HCT116 (cell line): ENCODE measurements at regions not wholly inside any gene's neighbourhood (a gene's known extent, or its start where the extent isn't known, plus 50 kb on each side); places are given as distances from the start of the nearest gene placed in this dataset.

ENCODE experiments used
- ATAC-seq: fragments of 200-7000 bp; cut with Tn5 transposase; 2 replicates; pipeline ENCODE4 v1.9.1; 2020; ENCODE audit warnings: mild to moderate bottlenecking, moderate library complexity
- BruUV-seq: library from RNA; stranded (reverse); fragments of 400-500 nt; replicated peaks from 2 replicates; lab custom pipeline; 2021; lab: Mats Ljungman, UMichigan
- CTCF ChIA-PET: fragments of 300-600 bp; sonication (Branson Sonifier 250); formaldehyde crosslinking; loops from one replicate; lab custom pipeline; 2021; ENCODE audit warnings: antibody characterized with exemption; lab: Charles Lee
- POLR2A ChIA-PET: fragments of 300-600, 350-600 bp; sonication (Branson Sonifier 250); formaldehyde crosslinking; loops from one replicate; lab custom pipeline; 2021; ENCODE audit warnings: antibody characterized with exemption; lab: Charles Lee
- RAD21 ChIA-PET, 2 experiments: fragments of 300-600 bp; sonication (Branson Sonifier 250); formaldehyde crosslinking; loops; one replicate each; lab custom pipeline; 2023; ENCODE audit warnings: low total read pairs in 2 of 2; ENCODE audit not compliant: uncharacterized antibody in 2 of 2, unreplicated experiment in 2 of 2, low non-redundant PET in 1 of 2; lab: Charles Lee
- DNase-seq: peaks from one replicate; pipeline ENCODE4 v3.0.0-alpha.2; 2010; ENCODE audit warnings: low read depth, low spot score
- H2AFZ ChIP-seq: fragments of 200-600 bp; shearing (Covaris generic), sonication (generic); 2 replicates; pipeline ENCODE4 v1.6.1; 2017; ENCODE audit warnings: low read depth, mixed run types, mixed read lengths, antibody characterized with exemption, low read length; ENCODE audit not compliant: poor library complexity, severe bottlenecking
- H3K27ac ChIP-seq: 2 replicates; pipeline ENCODE4 v1.5.1; 2012; ENCODE audit warnings: low read depth, low read length
- H3K27me3 ChIP-seq: fragments of 200-600 bp; sonication (generic); 2 replicates; pipeline ENCODE4 v1.6.1; 2016; ENCODE audit warnings: mixed run types, low read length, mixed read lengths; ENCODE audit not compliant: insufficient read depth
- H3K36me3 ChIP-seq, 2 experiments: fragments of 200-500 bp in 1 of 2; fragments of 200-600 bp in 1 of 2; sonication (Bioruptor generic) in 1 of 2; sonication (generic) in 1 of 2; 2 replicates each; pipeline versions ENCODE4 v1.5.1 to v1.6.1; 2014 to 2016; ENCODE audit warnings: low read length in 2 of 2, inconsistent platforms in 1 of 2, mixed read lengths in 1 of 2, mixed run types in 1 of 2; ENCODE audit not compliant: insufficient read depth in 2 of 2, control insufficient read depth in 1 of 2
- H3K4me1 ChIP-seq, 2 experiments: fragments of 200-600 bp in 1 of 2; sonication (generic) in 1 of 2; 2 replicates each; pipeline versions ENCODE4 v1.5.1 to v1.6.1; 2012 to 2017; ENCODE audit warnings: low read length in 2 of 2, inconsistent platforms in 1 of 2, mild to moderate bottlenecking in 1 of 2, mixed read lengths in 1 of 2, mixed run types in 1 of 2, moderate library complexity in 1 of 2; ENCODE audit not compliant: insufficient read depth in 2 of 2, control insufficient read depth in 1 of 2
- H3K4me2 ChIP-seq: fragments of 200-600 bp; sonication (generic); 2 replicates; pipeline ENCODE4 v1.6.1; 2017; ENCODE audit warnings: mixed run types, low read length, mixed read lengths
- H3K4me3 ChIP-seq, 2 experiments: fragments of 200-600 bp in 1 of 2; sonication (generic) in 1 of 2; replicated peaks in 1 of 2; 2 replicates each; pipeline ENCODE4 v1.5.1; 2011 to 2016; ENCODE audit warnings: low read length in 2 of 2, control low read depth in 1 of 2, low read depth in 1 of 2, mild to moderate bottlenecking in 1 of 2, mixed read lengths in 1 of 2, mixed run types in 1 of 2
- H3K79me2 ChIP-seq: fragments of 200-600 bp; sonication (generic); 2 replicates; pipeline ENCODE4 v1.6.1; 2017; ENCODE audit warnings: mild to moderate bottlenecking, mixed run types, low read length, moderate library complexity, mixed read lengths; ENCODE audit not compliant: insufficient read depth
- H3K9ac ChIP-seq: fragments of 200-600 bp; sonication (generic); 2 replicates; pipeline ENCODE4 v1.6.1; 2016; ENCODE audit warnings: low read length, mixed read lengths
- H3K9me2 ChIP-seq: fragments of 200-600 bp; sonication (generic), shearing (Covaris generic); 2 replicates; pipeline ENCODE4 v1.6.1; 2017; ENCODE audit warnings: mixed run types, mild to moderate bottlenecking, moderate library complexity; ENCODE audit not compliant: insufficient read depth
- H3K9me3 ChIP-seq, 2 experiments: fragments of 200-500 bp in 1 of 2; fragments of 200-600 bp in 1 of 2; sonication (Bioruptor generic) in 1 of 2; sonication (generic) in 1 of 2; 2 replicates each; pipeline ENCODE4 v1.6.1; 2014 to 2017; ENCODE audit warnings: low read length in 2 of 2, mixed read lengths in 2 of 2, inconsistent platforms in 1 of 2, low read depth in 1 of 2, mild to moderate bottlenecking in 1 of 2, mixed run types in 1 of 2, moderate library complexity in 1 of 2; ENCODE audit not compliant: control insufficient read depth in 1 of 2, insufficient read depth in 1 of 2
- H4K20me1 ChIP-seq: fragments of 200-600 bp; sonication (generic), shearing (Covaris generic); 2 replicates; pipeline ENCODE4 v1.6.1; 2017; ENCODE audit warnings: mixed run types, mild to moderate bottlenecking, moderate library complexity; ENCODE audit not compliant: insufficient read depth
- CEBPB ChIP-seq: IDR thresholded peaks from 2 replicates; pipeline ENCODE4 v1.6.1; 2012; ENCODE audit warnings: low read depth
- EGR1 ChIP-seq: IDR thresholded peaks from 2 replicates; pipeline ENCODE4 v1.6.1; 2012; ENCODE audit warnings: low read depth
- EZH2 ChIP-seq: fragments of 200-600 bp; sonication (generic); IDR thresholded peaks from 2 replicates; pipeline ENCODE4 v1.6.1; 2017; ENCODE audit warnings: antibody characterized with exemption, mixed run types
- MAX ChIP-seq: IDR thresholded peaks from 2 replicates; pipeline ENCODE4 v1.6.1; 2012
- POLR2A ChIP-seq: IDR thresholded peaks from 2 replicates; pipeline ENCODE4 v1.7.0; 2011; ENCODE audit warnings: borderline replicate concordance; ENCODE audit not compliant: insufficient read depth, insufficient read length; ENCODE audit errors: extremely low read depth
- POLR2AphosphoS5 ChIP-seq: IDR thresholded peaks from 2 replicates; pipeline ENCODE4 v1.6.1; 2011; ENCODE audit warnings: mild to moderate bottlenecking, low read depth, low read length, moderate library complexity
- SIN3A ChIP-seq: IDR thresholded peaks from 2 replicates; pipeline ENCODE4 v1.6.1; 2012; ENCODE audit warnings: low read depth
- YY1 ChIP-seq: IDR thresholded peaks from 2 replicates; pipeline ENCODE4 v1.6.1; 2011; ENCODE audit warnings: low read length, low read depth, moderate library complexity, mild to moderate bottlenecking; ENCODE audit not compliant: insufficient replicate concordance; ENCODE audit errors: extremely low read depth
- intact Hi-C: fragments of 100-400 bp; cut with micrococcal nuclease; formaldehyde crosslinking; loops from 2 replicates; pipeline ENCODE4 v1.10.0; 2022
- TF ChIP-seq, protein P1 (sequence below), 3 experiments: fragments of 200-600 bp in 1 of 3; sonication (generic) in 1 of 3; IDR thresholded peaks in 2 of 3; conservative IDR thresholded peaks in 1 of 3; 2 replicates each; pipeline ENCODE4 v1.5.1; 2012 to 2017; ENCODE audit warnings: low read depth in 2 of 3, low read length in 2 of 3, antibody characterized with exemption in 1 of 3, borderline replicate concordance in 1 of 3, control low read depth in 1 of 3, mild to moderate bottlenecking in 1 of 3, mixed read lengths in 1 of 3, mixed run types in 1 of 3, moderate library complexity in 1 of 3; ENCODE audit not compliant: insufficient read depth in 1 of 3
- TF ChIP-seq, protein P2 (sequence below): IDR thresholded peaks from 2 replicates; pipeline ENCODE4 v1.6.1; 2012

DNA sequence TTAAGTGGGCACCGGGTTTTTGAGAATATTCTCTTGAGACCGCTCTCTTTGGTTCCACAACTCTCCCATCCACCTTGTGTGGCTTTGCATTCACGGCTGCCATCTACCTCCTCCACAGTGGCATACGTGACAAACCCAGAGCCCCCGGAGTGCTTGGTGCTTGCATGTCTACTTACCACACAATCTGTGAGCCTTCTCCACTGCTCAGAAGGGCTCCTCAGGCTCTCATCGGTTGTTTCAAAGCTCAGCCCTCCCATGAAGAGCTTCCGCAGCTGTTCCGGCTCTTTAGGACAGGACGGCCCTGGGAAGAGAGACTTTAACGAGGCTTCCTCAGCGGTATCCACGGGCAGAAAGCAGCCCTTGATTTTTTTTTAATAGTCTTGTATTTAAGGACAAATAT lies 167.6 kb upstream of the ANK2 start:
- intact Hi-C loops: no loop called here
- no peak overlapping the region for H2AFZ ChIP-seq
- DNase-seq (no peak), ATAC-seq (no peak)
- POLR2A ChIA-PET: no interaction called here
- H3K4me1 ChIP-seq: no peaks in the 10 kb centered on the region
- no peaks in the 10 kb centered on the region for H3K9me2 ChIP-seq
- CTCF ChIA-PET: interaction anchor here (0.9 kb wide), 1 partner anchor 70 kb away, joined by 3 read pairs; no protein-coding TSS in a partner anchor
- H3K9me3 ChIP-seq: no peaks in the 10 kb centered on the region
- H3K4me2 ChIP-seq: no peak overlapping the region
- RAD21 ChIA-PET: no interaction called here
- H4K20me1 ChIP-seq: no peaks in the 10 kb centered on the region
- no peak overlapping the region for H3K4me3 ChIP-seq
- H3K36me3 ChIP-seq: no peaks in the 10 kb centered on the region
- no TSS peak for BruUV-seq
- no peak overlapping the region for H3K27ac ChIP-seq
- TF ChIP-seq, protein P1, sequence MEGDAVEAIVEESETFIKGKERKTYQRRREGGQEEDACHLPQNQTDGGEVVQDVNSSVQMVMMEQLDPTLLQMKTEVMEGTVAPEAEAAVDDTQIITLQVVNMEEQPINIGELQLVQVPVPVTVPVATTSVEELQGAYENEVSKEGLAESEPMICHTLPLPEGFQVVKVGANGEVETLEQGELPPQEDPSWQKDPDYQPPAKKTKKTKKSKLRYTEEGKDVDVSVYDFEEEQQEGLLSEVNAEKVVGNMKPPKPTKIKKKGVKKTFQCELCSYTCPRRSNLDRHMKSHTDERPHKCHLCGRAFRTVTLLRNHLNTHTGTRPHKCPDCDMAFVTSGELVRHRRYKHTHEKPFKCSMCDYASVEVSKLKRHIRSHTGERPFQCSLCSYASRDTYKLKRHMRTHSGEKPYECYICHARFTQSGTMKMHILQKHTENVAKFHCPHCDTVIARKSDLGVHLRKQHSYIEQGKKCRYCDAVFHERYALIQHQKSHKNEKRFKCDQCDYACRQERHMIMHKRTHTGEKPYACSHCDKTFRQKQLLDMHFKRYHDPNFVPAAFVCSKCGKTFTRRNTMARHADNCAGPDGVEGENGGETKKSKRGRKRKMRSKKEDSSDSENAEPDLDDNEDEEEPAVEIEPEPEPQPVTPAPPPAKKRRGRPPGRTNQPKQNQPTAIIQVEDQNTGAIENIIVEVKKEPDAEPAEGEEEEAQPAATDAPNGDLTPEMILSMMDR (IDR thresholded peaks at IDR 0.05 in 2 of 3, conservative IDR thresholded peaks at IDR 0.05 in 1 of 3; ENCODE audit: borderline replicate concordance in 1 of 3, insufficient read depth in 1 of 3, low read depth in 2 of 3, low read length in 2 of 3): no peak
- TF ChIP-seq EZH2: no peak
- no peak for TF ChIP-seq SIN3A
- TF ChIP-seq CEBPB: no peak
- no peak for TF ChIP-seq POLR2AphosphoS5
- TF ChIP-seq, protein P2, sequence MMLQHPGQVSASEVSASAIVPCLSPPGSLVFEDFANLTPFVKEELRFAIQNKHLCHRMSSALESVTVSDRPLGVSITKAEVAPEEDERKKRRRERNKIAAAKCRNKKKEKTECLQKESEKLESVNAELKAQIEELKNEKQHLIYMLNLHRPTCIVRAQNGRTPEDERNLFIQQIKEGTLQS: no peak
- no peak for TF ChIP-seq POLR2A
- no peak for TF ChIP-seq EGR1
- TF ChIP-seq YY1: no peak
- no peak overlapping the region for H3K9ac ChIP-seq
- H3K79me2 ChIP-seq: no peaks in the 10 kb centered on the region
- H3K27me3 ChIP-seq: no peaks in the 10 kb centered on the region

DNA sequence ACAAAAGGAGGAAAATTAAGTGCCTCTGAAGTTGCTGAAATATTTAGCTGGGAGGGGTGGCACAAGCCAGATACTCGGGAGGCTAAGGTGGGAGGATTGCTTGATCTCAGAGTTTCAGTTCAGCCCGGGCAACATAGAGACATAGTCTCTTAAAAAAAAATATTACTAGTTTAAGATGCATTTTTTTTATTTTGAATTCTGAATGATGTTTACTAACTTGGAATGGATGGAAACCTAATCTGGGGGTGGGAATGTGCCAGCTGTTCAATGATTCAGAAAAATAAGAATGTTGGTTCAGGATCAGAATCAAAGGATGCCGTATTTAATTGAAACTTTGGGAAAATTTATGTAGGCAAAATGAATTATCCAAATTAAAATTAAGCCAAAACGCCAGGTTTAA lies 167.2 kb upstream of the ANK2 start:
- no peak overlapping the region for H3K9ac ChIP-seq
- ATAC-seq (no peak), DNase-seq (no peak)
- no peaks in the 10 kb centered on the region for H3K9me3 ChIP-seq
- no peak overlapping the region for H2AFZ ChIP-seq
- H4K20me1 ChIP-seq: no peaks in the 10 kb centered on the region
- H3K4me1 ChIP-seq: no peaks in the 10 kb centered on the region
- BruUV-seq: no TSS peak
- intact Hi-C loops: no loop called here
- POLR2A ChIA-PET: no interaction called here
- RAD21 ChIA-PET: no interaction called here
- no peak overlapping the region for H3K27ac ChIP-seq
- no peak overlapping the region for H3K4me3 ChIP-seq
- TF ChIP-seq MAX (no peak), YY1 (no peak)
- TF ChIP-seq, all 23 proteins: peak for 0
- Histone ChIP-seq H3K9me2 (no peaks in the 10 kb centered on the region), H3K4me2 (no peak overlapping the region), H3K79me2 (no peaks in the 10 kb centered on the region), H3K27me3 (no peaks in the 10 kb centered on the region), H3K36me3 (no peaks in the 10 kb centered on the region)
- CTCF ChIA-PET: interaction anchor here (0.9 kb wide), 1 partner anchor 69 kb away, joined by 3 read pairs; no protein-coding TSS in a partner anchor
